DOHH2 (cell line): ENCODE measurements at regions not wholly inside any gene's neighbourhood (a gene's known extent, or its start where the extent isn't known, plus 50 kb on each side); places are given as distances from the start of the nearest gene placed in this dataset.

ENCODE experiments used
- H3F3A ChIP-seq: fragments of 200-600 bp; sonication (generic), shearing (Covaris generic); 2 replicates; pipeline ENCODE4 v1.6.0; 2016; ENCODE audit warnings: antibody characterized with exemption, mild to moderate bottlenecking; ENCODE audit not compliant: control insufficient read depth, insufficient read depth
- H3K27ac ChIP-seq: fragments of 200-600 bp; sonication (generic); 2 replicates; pipeline ENCODE4 v1.5.1; 2014; ENCODE audit warnings: low read depth, mild to moderate bottlenecking, low read length, moderate library complexity
- H3K27me3 ChIP-seq: fragments of 200-600 bp; sonication (generic); 2 replicates; pipeline ENCODE4 v1.6.1; 2014; ENCODE audit warnings: mild to moderate bottlenecking, low read length, mixed read lengths; ENCODE audit not compliant: control insufficient read depth
- H3K36me3 ChIP-seq: fragments of 200-600 bp; sonication (generic); 2 replicates; pipeline ENCODE4 v1.6.1; 2014; ENCODE audit warnings: mild to moderate bottlenecking, low read length, moderate library complexity, mixed read lengths; ENCODE audit not compliant: control insufficient read depth
- H3K4me1 ChIP-seq: fragments of 200-600 bp; sonication (generic); 2 replicates; pipeline ENCODE4 v1.6.1; 2014; ENCODE audit warnings: mild to moderate bottlenecking, low read length, mixed read lengths; ENCODE audit not compliant: control insufficient read depth
- H3K4me2 ChIP-seq: fragments of 200-600 bp; sonication (generic); 2 replicates; pipeline ENCODE4 v1.6.0; 2014; ENCODE audit warnings: mild to moderate bottlenecking, low read length, moderate library complexity
- H3K4me3 ChIP-seq: fragments of 200-600 bp; sonication (generic); 2 replicates; pipeline ENCODE4 v1.5.1; 2014; ENCODE audit warnings: mild to moderate bottlenecking, low read length, mixed read lengths
- H3K79me2 ChIP-seq: fragments of 200-600 bp; sonication (generic); 2 replicates; pipeline ENCODE4 v1.6.1; 2014; ENCODE audit warnings: mild to moderate bottlenecking, low read length, mixed read lengths; ENCODE audit not compliant: control insufficient read depth
- H3K9me2 ChIP-seq: fragments of 200-600 bp; sonication (generic); replicated peaks from 2 replicates; pipeline ENCODE4 v1.6.1; 2014; ENCODE audit warnings: mild to moderate bottlenecking, low read length, mixed read lengths; ENCODE audit not compliant: control insufficient read depth
- H3K9me3 ChIP-seq: fragments of 200-600 bp; sonication (generic); 2 replicates; pipeline ENCODE4 v1.6.1; 2014; ENCODE audit warnings: antibody characterized with exemption, low read length, mixed read lengths; ENCODE audit not compliant: control insufficient read depth, insufficient read depth
- H4K20me1 ChIP-seq: fragments of 200-600 bp; sonication (generic); 2 replicates; pipeline ENCODE4 v1.6.0; 2014; ENCODE audit warnings: low read depth, mild to moderate bottlenecking, antibody characterized with exemption, low read length, moderate library complexity; ENCODE audit not compliant: control insufficient read depth, insufficient read depth
- CTCF ChIP-seq: fragments of 200-600 bp; sonication (generic); IDR thresholded peaks from one replicate; pipeline ENCODE4 v1.5.1; 2014; ENCODE audit warnings: antibody characterized with exemption, mild to moderate bottlenecking, low read depth, low read length; ENCODE audit not compliant: poor library complexity, severe bottlenecking
- EZH2phosphoT487 ChIP-seq: fragments of 200-600 bp; sonication (generic); IDR thresholded peaks from 2 replicates; pipeline ENCODE4 v1.6.1; 2017; ENCODE audit warnings: borderline replicate concordance, mild to moderate bottlenecking, antibody characterized with exemption, low read length, moderate library complexity, mixed read lengths

GRCh38 chr3:106963442-106963841 is 413.8 kb upstream of the CCDC54 start:
- Histone ChIP-seq H3K4me2 (no peak overlapping the region), H3K9me3 (no peaks in the 10 kb centered on the region), H3K4me3 (no peak overlapping the region)

GRCh38 chr3:106965307-106965706 is 411.9 kb upstream of the CCDC54 start:
- Histone ChIP-seq H3K4me2 (no peak overlapping the region), H3K27me3 (no peaks in the 10 kb centered on the region), H3K9me2 (no peaks in the 10 kb centered on the region), H3K4me3 (no peak overlapping the region), H3F3A (no peaks in the 10 kb centered on the region), H3K4me1 (no peaks in the 10 kb centered on the region), H3K36me3 (no peaks in the 10 kb centered on the region), H3K27ac (no peak overlapping the region), H3K79me2 (no peaks in the 10 kb centered on the region), H4K20me1 (no peaks in the 10 kb centered on the region), H3K9me3 (no peaks in the 10 kb centered on the region)
- TF ChIP-seq EZH2phosphoT487: no peak
- TF ChIP-seq CTCF: no peak

More at GRCh38 chr3:106963442-106963841, 413.8 kb upstream of the CCDC54 start:
- Histone ChIP-seq H4K20me1 (no peaks in the 10 kb centered on the region), H3K4me1 (no peaks in the 10 kb centered on the region), H3K27me3 (no peaks in the 10 kb centered on the region), H3K79me2 (no peaks in the 10 kb centered on the region), H3K36me3 (no peaks in the 10 kb centered on the region), H3K27ac (no peak overlapping the region), H3K9me2 (no peaks in the 10 kb centered on the region), H3F3A (no peaks in the 10 kb centered on the region)
- TF ChIP-seq CTCF (no peak), EZH2phosphoT487 (no peak)

- Histone ChIP-seq H3K27me3 (no peaks in the 10 kb centered on the region), H3K9me2 (no peaks in the 10 kb centered on the region), H3K4me2 (no peak overlapping the region), H3K4me3 (no peak overlapping the region), H3K36me3 (no peaks in the 10 kb centered on the region), H3K27ac (no peak overlapping the region), H3F3A (no peaks in the 10 kb centered on the region), H3K9me3 (no peaks in the 10 kb centered on the region), H3K79me2 (no peaks in the 10 kb centered on the region), H4K20me1 (no peaks in the 10 kb centered on the region), H3K4me1 (no peaks in the 10 kb centered on the region)
- no peak for TF ChIP-seq CTCF
- TF ChIP-seq EZH2phosphoT487: no peak
Observed at GRCh38 chr3:106969596-106969995, 407.6 kb upstream of the CCDC54 start.
